NAMALWA (cell line): ENCODE measurements at regions not wholly inside any gene's neighbourhood (a gene's known extent, or its start where the extent isn't known, plus 50 kb on each side); places are given as distances from the start of the nearest gene placed in this dataset.

ENCODE experiments used
- DNase-seq: peaks from one replicate; pipeline ENCODE4 v3.0.0-alpha.2; 2015; ENCODE audit warnings: low spot score

GRCh38 chr22:48952256-48953102 is 875.2 kb downstream of the BRD1 start:
- no peak for DNase-seq

- DNase-seq = no peak
Observed at GRCh38 chr22:48951836-48952235, 875.8 kb downstream of the BRD1 start.

- no peak for DNase-seq
Observed at GRCh38 chr22:48950151-48950915, 877.3 kb downstream of the BRD1 start.

GRCh38 chr22:48949375-48950149 is 878.1 kb downstream of the BRD1 start:
- DNase-seq = no peak

GRCh38 chr22:48948575-48949170 is 879.0 kb downstream of the BRD1 start:
- DNase-seq = no peak

- DNase-seq = no peak
Observed at GRCh38 chr22:48947636-48948035, 880.0 kb downstream of the BRD1 start.

GRCh38 chr22:48945621-48946458 is 881.8 kb downstream of the BRD1 start:
- DNase-seq = no peak

- no peak for DNase-seq
Observed at GRCh38 chr22:48944751-48945620, 882.7 kb downstream of the BRD1 start.

- no peak for DNase-seq
Observed at GRCh38 chr22:48944433-48944750, 883.3 kb downstream of the BRD1 start.

- DNase-seq = peak; percentile 18
Observed at GRCh38 chr22:48943567-48944432, 883.9 kb downstream of the BRD1 start.

- DNase-seq = no peak
Observed at GRCh38 chr22:48942698-48943566, 884.7 kb downstream of the BRD1 start.

- no peak for DNase-seq
Observed at GRCh38 chr22:48941903-48942575, 885.6 kb downstream of the BRD1 start.

GRCh38 chr22:48941033-48941902 is 886.4 kb downstream of the BRD1 start:
- no peak for DNase-seq

- no peak for DNase-seq
Observed at GRCh38 chr22:48940266-48941032, 887.2 kb downstream of the BRD1 start.

- DNase-seq = no peak
Observed at GRCh38 chr22:48939441-48940265, 888.0 kb downstream of the BRD1 start.
